ENCODE measurements at regions not wholly inside any gene's neighbourhood (a gene's known extent, or its start where the extent isn't known, plus 50 kb on each side); places are given as distances from the start of the nearest gene placed in this dataset.

GRCh38 chr3:73215281-73215680, 153.8 kb downstream of the EBLN2 start:
- POLR2A ChIA-PET = no interaction called here

GRCh38 chr3:73215901-73216300, 154.4 kb downstream of the EBLN2 start:
- Histone ChIP-seq H3K27me3 (ENCODE audit: control insufficient read depth, insufficient read depth, low read length) (peaks cover 3% of the 10 kb centered on the region), H3K27ac (ENCODE audit: low read depth, low read length) (no peak overlapping the region), H3K9me3 (ENCODE audit: control insufficient read depth, insufficient read depth, low read length) (no peaks in the 10 kb centered on the region), H3K4me3 (ENCODE audit: low read depth, low read length) (no peak overlapping the region)
- no peak for DNase-seq (ENCODE audit: low read depth, low spot score)
- TF ChIP-seq CTCF (IDR thresholded peaks at IDR 0.05; ENCODE audit: low read depth, low read length) = no peak
- CTCF ChIA-PET = no interaction called here
- POLR2A ChIA-PET = no interaction called here

More at GRCh38 chr3:73215281-73215680, 153.8 kb downstream of the EBLN2 start:
- Histone ChIP-seq H3K4me3 (ENCODE audit: low read depth, low read length) (no peak overlapping the region), H3K27ac (ENCODE audit: low read depth, low read length) (no peak overlapping the region), H3K9me3 (ENCODE audit: control insufficient read depth, insufficient read depth, low read length) (no peaks in the 10 kb centered on the region), H3K27me3 (ENCODE audit: control insufficient read depth, insufficient read depth, low read length) (peaks cover 3% of the 10 kb centered on the region)
- CTCF ChIA-PET = no interaction called here
- DNase-seq (ENCODE audit: low read depth, low spot score) = no peak
- TF ChIP-seq CTCF (IDR thresholded peaks at IDR 0.05; ENCODE audit: low read depth, low read length) = no peak

- no peak for DNase-seq (ENCODE audit: low read depth, low spot score)
- no peak overlapping the region for H3K27ac ChIP-seq (ENCODE audit: low read depth, low read length)
- H3K4me3 ChIP-seq (ENCODE audit: low read depth, low read length) = no peak overlapping the region
- no peaks in the 10 kb centered on the region for H3K9me3 ChIP-seq (ENCODE audit: control insufficient read depth, insufficient read depth, low read length)
- ChIA-PET POLR2A (no interaction called here), CTCF (no interaction called here)
- H3K27me3 ChIP-seq (ENCODE audit: control insufficient read depth, insufficient read depth, low read length) = peaks cover 3% of the 10 kb centered on the region
- no peak for TF ChIP-seq CTCF (IDR thresholded peaks at IDR 0.05; ENCODE audit: low read depth, low read length)
Observed at GRCh38 chr3:73216310-73216709, 154.9 kb downstream of the EBLN2 start.

- CTCF ChIA-PET = interaction anchor here (1.3 kb wide), 1 partner anchor 64 kb away, joined by 3 read pairs; no protein-coding TSS in a partner anchor
- TF ChIP-seq CTCF (IDR thresholded peaks at IDR 0.05; ENCODE audit: low read depth, low read length) = no peak
- POLR2A ChIA-PET = no interaction called here
- DNase-seq (ENCODE audit: low read depth, low spot score) = no peak
- H3K4me3 ChIP-seq (ENCODE audit: low read depth, low read length) = no peak overlapping the region
- H3K27me3 ChIP-seq (ENCODE audit: control insufficient read depth, insufficient read depth, low read length) = peaks cover 3% of the 10 kb centered on the region
- no peak overlapping the region for H3K27ac ChIP-seq (ENCODE audit: low read depth, low read length)
- H3K9me3 ChIP-seq (ENCODE audit: control insufficient read depth, insufficient read depth, low read length) = no peaks in the 10 kb centered on the region
Observed at GRCh38 chr3:73222126-73222525, 160.7 kb downstream of the EBLN2 start.

- no peaks in the 10 kb centered on the region for H3K27me3 ChIP-seq (ENCODE audit: control insufficient read depth, insufficient read depth, low read length)
- no peak for DNase-seq (ENCODE audit: low read depth, low spot score)
- no peak overlapping the region for H3K4me3 ChIP-seq (ENCODE audit: low read depth, low read length)
- H3K9me3 ChIP-seq (ENCODE audit: control insufficient read depth, insufficient read depth, low read length) = no peaks in the 10 kb centered on the region
- ChIA-PET POLR2A (no interaction called here), CTCF (no interaction called here)
- no peak for TF ChIP-seq CTCF (IDR thresholded peaks at IDR 0.05; ENCODE audit: low read depth, low read length)
- no peak overlapping the region for H3K27ac ChIP-seq (ENCODE audit: low read depth, low read length)
Observed at GRCh38 chr3:73225146-73225855, 163.8 kb downstream of the EBLN2 start.
